KMS-11 (cell line): ENCODE measurements at regions not wholly inside any gene's neighbourhood (a gene's known extent, or its start where the extent isn't known, plus 50 kb on each side); places are given as distances from the start of the nearest gene placed in this dataset.

Source experiments
- H2AFZ ChIP-seq: fragments of 200-600 bp; sonication (generic); 2 replicates; pipeline ENCODE4 v1.6.1; 2016; ENCODE audit warnings: antibody characterized with exemption, mixed run types, low read depth
- H3K27ac ChIP-seq: fragments of 200-600 bp; sonication (generic); 2 replicates; pipeline ENCODE4 v1.6.1; 2016; ENCODE audit warnings: mild to moderate bottlenecking, mixed run types
- H3K27me3 ChIP-seq: fragments of 200-600 bp; sonication (generic); 2 replicates; pipeline ENCODE4 v1.6.1; 2017; ENCODE audit warnings: mild to moderate bottlenecking, low read depth, mixed run types, moderate library complexity; ENCODE audit not compliant: insufficient read depth
- H3K36me3 ChIP-seq: fragments of 200-600 bp; sonication (generic); 2 replicates; pipeline ENCODE4 v1.6.1; 2017; ENCODE audit warnings: mild to moderate bottlenecking, mixed run types; ENCODE audit not compliant: insufficient read depth
- H3K4me1 ChIP-seq: fragments of 200-600 bp; sonication (generic); 2 replicates; pipeline ENCODE4 v1.6.1; 2016; ENCODE audit warnings: mild to moderate bottlenecking, low read depth, mixed run types; ENCODE audit not compliant: poor library complexity, severe bottlenecking
- H3K4me2 ChIP-seq: fragments of 200-600 bp; sonication (generic); 2 replicates; pipeline ENCODE4 v1.7.0; 2016; ENCODE audit warnings: mild to moderate bottlenecking, mixed run types
- H3K4me3 ChIP-seq: fragments of 200-600 bp; sonication (generic); IDR thresholded peaks from 2 replicates; pipeline ENCODE4 v1.6.1; 2017; ENCODE audit warnings: low read depth, low read length, mixed read lengths; ENCODE audit not compliant: insufficient read depth
- H3K79me2 ChIP-seq: fragments of 200-600 bp; sonication (generic); 2 replicates; pipeline ENCODE4 v1.6.1; 2016; ENCODE audit warnings: low read depth, mixed run types; ENCODE audit not compliant: insufficient read depth
- H3K9ac ChIP-seq: fragments of 200-600 bp; sonication (generic); 2 replicates; pipeline ENCODE4 v1.6.1; 2016; ENCODE audit warnings: mild to moderate bottlenecking, mixed run types
- H4K20me1 ChIP-seq: fragments of 200-600 bp; sonication (generic); 2 replicates; pipeline ENCODE4 v1.6.1; 2016; ENCODE audit warnings: mild to moderate bottlenecking, mixed run types; ENCODE audit not compliant: insufficient read depth
- CTCF ChIP-seq: fragments of 200-600 bp; sonication (generic); conservative IDR thresholded peaks from 2 replicates; pipeline ENCODE4 v1.6.1; 2017; ENCODE audit warnings: low read depth, mild to moderate bottlenecking, antibody characterized with exemption, low read length, moderate library complexity, mixed read lengths

- H3K79me2 ChIP-seq, result no peaks in the 10 kb centered on the region
- no peak overlapping the region for H2AFZ ChIP-seq
- H3K4me3 ChIP-seq, result no peak overlapping the region
- peaks cover 60% of the 10 kb centered on the region for H3K27me3 ChIP-seq
- H3K4me1 ChIP-seq, result no peaks in the 10 kb centered on the region
- H3K9ac ChIP-seq, result no peak overlapping the region
- no peak for TF ChIP-seq CTCF
- no peaks in the 10 kb centered on the region for H4K20me1 ChIP-seq
- H3K27ac ChIP-seq, result no peak overlapping the region
- H3K4me2 ChIP-seq, result no peak overlapping the region
- H3K36me3 ChIP-seq, result no peaks in the 10 kb centered on the region
Observed at GRCh38 chr9:134544388-134545214, 97.0 kb upstream of the COL5A1 start.

- no peak overlapping the region for H3K27ac ChIP-seq
- no peak for TF ChIP-seq CTCF
Observed at GRCh38 chr9:134545215-134545542, 96.4 kb upstream of the COL5A1 start.

GRCh38 chr9:134545543-134546245 lies 95.9 kb upstream of the COL5A1 start:
- Histone ChIP-seq H3K4me2 (no peak overlapping the region), H3K4me3 (no peak overlapping the region), H4K20me1 (no peaks in the 10 kb centered on the region), H2AFZ (no peak overlapping the region), H3K27me3 (peaks cover 54% of the 10 kb centered on the region), H3K9ac (no peak overlapping the region), H3K27ac (no peak overlapping the region), H3K4me1 (no peaks in the 10 kb centered on the region), H3K36me3 (no peaks in the 10 kb centered on the region), H3K79me2 (no peaks in the 10 kb centered on the region)
- TF ChIP-seq CTCF, result no peak

More at GRCh38 chr9:134545215-134545542, 96.4 kb upstream of the COL5A1 start:
- Histone ChIP-seq H3K36me3 (no peaks in the 10 kb centered on the region), H4K20me1 (no peaks in the 10 kb centered on the region), H3K4me3 (no peak overlapping the region), H3K27me3 (peaks cover 58% of the 10 kb centered on the region), H3K79me2 (no peaks in the 10 kb centered on the region), H3K4me2 (no peak overlapping the region), H3K4me1 (no peaks in the 10 kb centered on the region), H2AFZ (no peak overlapping the region), H3K9ac (no peak overlapping the region)

DNA sequence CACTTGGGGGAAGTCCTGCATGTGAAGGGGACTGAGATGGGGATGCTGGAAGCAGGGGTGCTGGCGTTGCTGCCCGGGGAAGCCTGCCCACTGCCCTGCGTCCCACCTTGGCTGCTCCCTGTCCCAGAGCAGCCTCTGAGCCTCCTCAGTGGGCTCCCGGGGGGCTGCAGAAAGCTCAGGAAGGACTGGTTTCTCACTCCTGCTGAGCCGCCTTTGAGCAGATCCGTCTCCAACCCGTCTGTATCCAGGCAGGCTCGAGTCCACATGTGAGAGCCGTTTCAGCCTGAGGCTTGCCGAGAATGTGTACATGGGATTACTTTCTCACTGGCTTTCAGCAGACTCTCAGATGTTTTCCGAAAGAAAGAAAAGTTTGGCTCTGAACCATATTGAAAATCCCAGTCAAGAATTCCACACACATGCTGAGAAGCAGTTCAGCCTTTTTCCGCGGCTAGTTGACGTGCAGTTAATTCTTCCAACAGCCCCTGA lies 95.3 kb upstream of the COL5A1 start:
- Histone ChIP-seq H3K27me3 (peaks cover 54% of the 10 kb centered on the region), H4K20me1 (no peaks in the 10 kb centered on the region), H3K79me2 (no peaks in the 10 kb centered on the region), H3K4me3 (no peak overlapping the region), H3K4me1 (no peaks in the 10 kb centered on the region), H3K9ac (no peak overlapping the region), H2AFZ (no peak overlapping the region), H3K27ac (no peak overlapping the region), H3K4me2 (no peak overlapping the region), H3K36me3 (no peaks in the 10 kb centered on the region)
- no peak for TF ChIP-seq CTCF
